ENCODE measurements at regions not wholly inside any gene's neighbourhood (a gene's known extent, or its start where the extent isn't known, plus 50 kb on each side); places are given as distances from the start of the nearest gene placed in this dataset.
A peak's percentile ranks its signal among the peaks of the same experiment; 100 is the strongest.
"Not testable (repeated sequence)": the region's sequence is repeated elsewhere in the genome, so short reads cannot be mapped to it uniquely, and the experiment has no call there.

GRCh38 chr1:56145581-56145980 is 433.8 kb downstream of the PLPP3 start:
- DNase-seq: no peak

- DNase-seq: no peak
Measured at GRCh38 chr1:56142301-56142700, 437.1 kb downstream of the PLPP3 start.

DNA sequence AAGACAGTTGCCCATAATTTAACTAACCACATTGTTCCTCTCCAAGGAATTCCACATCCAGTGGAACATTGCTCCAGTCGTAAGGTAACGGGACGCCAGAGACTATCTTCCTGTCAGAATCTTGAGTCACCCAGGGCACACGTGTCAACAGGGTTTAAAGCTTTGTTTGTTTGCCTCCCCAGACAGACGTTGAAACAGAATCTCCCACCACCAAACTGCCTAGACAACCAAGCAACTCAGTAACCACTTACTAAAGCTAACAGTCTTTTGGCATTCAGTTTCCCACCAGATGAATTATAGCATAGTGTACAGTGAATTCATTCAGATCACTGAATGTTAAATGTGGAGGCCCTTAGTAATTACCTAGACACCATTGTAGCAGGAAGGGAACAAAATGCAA is 439.5 kb downstream of the PLPP3 start:
- DNase-seq: peak; percentile 39

GRCh38 chr1:56137521-56138505 is 441.6 kb downstream of the PLPP3 start:
- DNase-seq: no peak

GRCh38 chr1:56137090-56137489 is 442.3 kb downstream of the PLPP3 start:
- no peak for DNase-seq

DNA sequence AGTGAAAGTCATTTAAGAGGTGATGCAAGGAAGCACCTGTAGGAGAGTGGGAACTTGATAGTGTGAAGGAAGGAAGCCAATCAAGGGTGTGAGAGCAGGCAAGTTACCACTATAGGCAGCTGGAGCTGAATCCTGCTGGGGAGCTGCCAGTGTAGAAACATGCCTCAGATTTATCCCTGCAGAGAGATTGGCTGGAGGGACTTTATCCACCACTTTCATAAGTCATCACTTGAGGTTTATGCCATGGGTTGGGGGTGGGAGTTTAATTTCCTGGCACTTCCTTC is 443.6 kb downstream of the PLPP3 start:
- DNase-seq: no peak

DNA sequence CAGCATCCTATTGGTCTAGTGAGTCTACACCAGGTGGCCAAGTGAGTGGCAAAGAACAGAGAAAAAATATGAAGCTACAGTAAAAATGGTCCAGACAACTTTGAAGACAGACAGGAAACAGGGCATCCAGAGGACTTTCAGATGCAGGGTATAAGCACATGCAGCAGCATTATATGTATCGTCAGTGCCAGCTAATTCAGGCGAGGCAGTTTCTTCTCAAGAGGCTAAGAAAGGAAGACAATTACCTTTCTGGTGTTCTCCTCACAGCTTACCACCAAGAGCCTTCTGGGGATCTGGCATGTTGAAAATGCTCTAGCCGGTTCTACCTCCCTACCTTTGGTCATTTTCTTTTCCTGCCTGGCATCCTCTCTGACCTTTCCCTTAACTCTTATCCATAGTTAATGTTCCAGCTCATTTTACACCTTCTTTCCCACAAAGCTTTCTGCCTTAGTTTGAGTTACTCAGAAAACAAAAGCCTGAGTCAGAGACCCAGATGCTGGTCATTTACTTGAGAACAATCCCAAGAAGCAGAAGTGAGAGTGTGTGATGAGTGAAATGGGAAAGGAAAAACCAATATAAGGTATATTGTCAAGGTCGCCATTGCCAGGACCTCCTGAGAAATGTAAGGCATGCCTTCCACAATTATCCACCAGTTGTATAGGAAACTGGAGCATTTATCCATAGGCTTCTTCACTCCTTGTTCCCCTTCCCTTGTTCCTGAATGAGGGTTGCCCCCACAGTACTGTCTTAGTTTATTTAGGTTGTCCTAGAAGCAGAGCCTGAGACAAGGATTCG is 444.1 kb downstream of the PLPP3 start:
- DNase-seq: no peak

DNA sequence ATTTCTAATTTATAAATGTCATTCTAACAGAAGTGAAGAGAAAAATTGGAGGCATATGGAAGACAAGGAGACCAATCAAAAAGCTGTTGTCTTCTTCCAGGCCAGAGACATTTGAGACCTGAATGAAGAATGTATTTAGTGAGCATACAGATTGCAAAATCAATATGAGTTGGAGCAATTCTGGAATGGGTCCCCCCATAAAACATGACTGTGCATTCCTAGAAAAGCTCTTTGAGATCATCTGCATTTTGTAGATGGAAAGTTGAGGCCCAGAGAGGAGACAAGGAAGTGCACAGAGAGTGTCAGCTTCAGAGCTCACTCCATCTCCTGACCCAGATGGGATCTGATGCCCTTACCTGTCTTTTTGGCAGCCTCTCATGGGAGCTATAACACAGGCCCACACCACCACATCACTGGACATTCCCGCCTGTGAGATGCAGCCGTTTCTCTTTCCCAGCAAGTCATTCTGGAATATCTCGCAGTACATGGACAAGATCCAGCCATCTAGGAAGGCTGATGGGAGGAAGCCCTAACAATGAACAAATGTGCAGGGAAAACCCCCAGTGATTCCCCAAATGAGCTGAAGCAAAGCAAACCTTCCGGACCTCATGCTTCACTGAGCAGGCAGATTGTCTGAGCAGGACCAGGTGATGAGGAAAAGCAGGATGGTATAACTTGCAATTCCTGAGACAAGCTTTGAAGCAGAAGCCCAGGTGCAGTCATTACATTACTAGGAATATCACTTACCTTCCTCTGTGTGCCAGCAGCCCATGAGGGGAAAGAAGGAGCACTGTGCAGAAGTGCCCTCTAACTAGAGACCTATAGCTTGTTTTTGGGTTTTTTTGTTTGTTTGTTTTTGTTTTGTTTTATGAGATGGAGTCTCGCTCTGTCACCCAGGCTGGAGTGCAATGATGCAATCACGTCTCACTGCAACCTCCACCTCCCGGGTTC is 445.6 kb downstream of the PLPP3 start:
- peak; percentile 20 for DNase-seq

GRCh38 chr1:56132520-56132919 is 446.8 kb downstream of the PLPP3 start:
- DNase-seq: no peak

- no peak for DNase-seq
Measured at GRCh38 chr1:56129837-56130236, 449.5 kb downstream of the PLPP3 start.

DNA sequence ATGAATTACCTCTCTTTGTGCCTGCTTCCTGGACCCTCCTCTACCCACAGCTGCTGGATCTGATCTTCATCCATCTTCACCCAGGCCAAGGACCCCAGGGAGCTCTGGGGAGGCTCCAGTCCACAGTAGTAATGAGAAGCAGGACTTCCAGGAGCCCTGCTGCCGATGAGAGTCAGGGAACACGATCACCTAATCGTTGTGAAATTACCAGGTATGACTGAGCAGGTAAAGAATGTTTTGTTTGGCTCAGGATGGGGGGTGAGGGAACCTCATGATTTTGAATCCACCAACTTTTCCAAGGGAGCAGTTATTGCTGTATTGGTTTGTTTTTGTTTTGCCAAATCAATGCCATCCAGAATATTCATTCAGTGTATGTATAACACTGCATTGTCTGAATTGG is 454.0 kb downstream of the PLPP3 start:
- DNase-seq: no peak

- DNase-seq: no peak
Measured at GRCh38 chr1:56123826-56124225, 455.5 kb downstream of the PLPP3 start.

DNA sequence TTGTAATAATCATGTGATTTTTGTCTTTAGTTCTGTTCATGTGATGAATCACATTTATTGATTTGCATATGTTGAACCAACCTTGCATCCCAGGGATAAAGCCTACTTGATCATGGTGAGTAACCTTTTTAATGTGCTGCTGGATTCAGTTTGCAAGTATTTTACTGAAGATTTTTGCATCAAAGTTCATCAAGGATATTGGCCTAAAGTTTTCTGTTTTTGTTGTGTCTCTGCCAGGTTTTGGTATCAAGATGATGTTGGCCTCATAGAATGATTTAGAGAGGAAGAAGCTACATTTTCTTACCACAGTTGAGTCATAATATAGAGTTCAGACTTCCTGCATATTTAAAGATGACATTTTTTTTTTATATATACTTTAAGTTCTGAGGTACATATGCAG is 455.9 kb downstream of the PLPP3 start:
- DNase-seq: no peak

GRCh38 chr1:56120021-56120420 is 459.3 kb downstream of the PLPP3 start:
- no peak for DNase-seq

DNA sequence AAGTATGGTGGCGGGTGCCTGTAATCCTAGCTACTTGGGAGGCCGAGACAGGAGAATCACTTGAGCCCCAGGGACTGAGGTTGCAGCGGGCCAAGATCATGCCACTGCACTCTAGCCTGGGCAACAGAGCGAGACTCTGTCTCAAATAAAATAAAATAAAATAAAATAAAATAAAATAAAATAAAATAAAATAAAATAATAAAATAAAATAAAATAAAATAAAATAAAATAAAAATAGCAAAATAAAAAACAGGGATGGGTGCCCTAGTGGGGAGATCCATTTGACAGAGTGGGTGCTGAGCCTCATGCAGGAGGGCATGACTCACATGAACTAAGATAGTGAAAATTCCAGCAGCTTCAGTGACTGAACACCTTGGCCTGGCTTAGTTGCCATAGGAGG is 460.7 kb downstream of the PLPP3 start:
- DNase-seq: not testable (repeated sequence)

DNA sequence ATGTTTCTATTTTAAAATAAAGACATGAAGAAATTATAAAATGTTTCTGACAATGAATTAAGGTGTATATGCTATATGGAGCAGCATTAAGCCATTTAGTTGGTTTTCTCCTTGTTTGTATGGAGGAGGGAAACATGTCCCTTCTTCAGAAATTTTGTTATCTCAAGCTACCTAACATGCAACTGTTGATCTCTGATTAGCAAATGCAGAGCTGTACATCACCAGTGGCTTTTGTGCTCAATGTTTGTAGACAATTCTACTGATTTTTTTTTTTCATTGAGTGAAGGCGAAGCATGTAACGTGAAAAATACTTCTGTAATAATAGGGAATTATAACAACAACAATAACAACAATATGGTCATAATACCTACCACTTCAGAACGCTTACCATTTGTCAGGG is 463.7 kb downstream of the PLPP3 start:
- no peak for DNase-seq

- DNase-seq: no peak
Measured at GRCh38 chr1:56113679-56114078, 465.7 kb downstream of the PLPP3 start.

DNA sequence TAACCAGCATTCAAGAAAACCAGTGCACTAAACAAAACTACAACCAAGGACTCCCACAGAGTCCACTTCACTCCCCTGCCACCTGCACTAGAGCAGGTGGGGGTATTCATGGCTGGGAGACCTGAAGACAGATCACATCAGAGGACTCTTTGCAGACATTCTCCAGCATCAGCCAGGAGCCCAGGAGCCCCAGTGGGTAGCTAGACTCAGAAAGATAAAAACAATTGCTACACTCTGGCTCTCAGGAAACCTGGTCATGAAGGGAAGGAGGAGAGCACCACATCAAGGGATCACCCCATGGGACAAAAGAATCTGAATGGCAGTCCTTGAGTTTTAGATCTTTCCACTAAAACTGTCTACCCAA is 472.1 kb downstream of the PLPP3 start:
- no peak for DNase-seq

GRCh38 chr1:56106531-56107274 is 472.7 kb downstream of the PLPP3 start:
- no peak for DNase-seq

GRCh38 chr1:56105397-56105796 is 474.0 kb downstream of the PLPP3 start:
- no peak for DNase-seq

- no peak for DNase-seq
Measured at GRCh38 chr1:56099766-56100265, 479.5 kb downstream of the PLPP3 start.

DNA sequence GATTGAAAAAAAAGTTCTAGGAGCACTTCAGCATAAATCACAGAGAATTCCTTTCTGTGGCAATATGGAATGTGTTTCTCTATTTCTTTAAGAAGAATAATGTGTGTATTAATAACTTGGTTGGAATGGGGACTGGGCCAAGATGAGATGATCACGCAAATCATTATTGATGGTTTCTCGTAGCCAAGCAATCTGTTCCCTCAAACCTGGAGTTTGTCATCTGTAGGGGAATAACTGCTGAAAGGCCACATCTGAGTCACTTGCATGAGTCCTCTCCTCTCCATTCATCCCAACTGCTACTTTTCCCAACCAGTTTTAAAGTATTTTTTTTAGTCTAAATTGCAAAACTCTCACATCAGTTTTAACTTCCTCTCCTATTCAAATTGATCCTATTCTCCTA is 480.4 kb downstream of the PLPP3 start:
- DNase-seq: no peak
